ENCODE measurements at regions not wholly inside any gene's neighbourhood (a gene's known extent, or its start where the extent isn't known, plus 50 kb on each side); places are given as distances from the start of the nearest gene placed in this dataset.
"Not testable (repeated sequence)": the region's sequence is repeated elsewhere in the genome, so short reads cannot be mapped to it uniquely, and the experiment has no call there.

- no peak for DNase-seq
Observed at GRCh38 chr2:14756122-14756541, 123.6 kb downstream of the LRATD1 start.

DNA sequence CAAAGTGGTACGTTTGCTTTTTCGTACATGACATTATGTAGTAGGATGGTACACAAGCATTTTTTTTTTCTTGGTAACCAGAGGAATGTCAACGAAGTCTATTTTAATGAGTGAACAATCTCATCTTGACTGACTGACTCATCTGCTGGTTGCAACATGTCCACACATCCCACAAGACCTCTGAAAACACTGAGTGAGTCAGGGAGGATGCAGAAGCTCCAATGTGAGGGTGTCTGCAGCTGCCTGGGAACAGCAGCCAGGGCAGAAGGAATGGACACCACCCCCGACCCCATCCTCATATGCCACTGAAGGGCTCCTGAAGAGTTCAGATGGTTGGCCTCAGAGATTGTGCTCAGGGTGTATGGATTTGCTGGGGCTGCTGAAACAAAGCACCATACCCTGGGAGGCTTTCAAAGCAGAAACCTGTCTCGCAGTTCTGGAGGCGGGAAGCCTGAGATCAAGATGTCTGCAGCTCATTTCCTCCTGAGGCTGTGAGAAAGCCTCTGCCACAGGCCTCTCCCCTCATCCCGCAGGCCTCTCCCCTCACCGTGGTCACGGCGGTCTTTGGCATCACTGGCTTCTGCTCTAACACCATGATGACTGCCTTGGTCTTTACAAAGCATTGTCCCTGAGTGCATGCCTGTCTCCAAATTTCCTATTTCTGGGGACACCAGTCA is 124.6 kb downstream of the LRATD1 start:
- no peak for DNase-seq

DNA sequence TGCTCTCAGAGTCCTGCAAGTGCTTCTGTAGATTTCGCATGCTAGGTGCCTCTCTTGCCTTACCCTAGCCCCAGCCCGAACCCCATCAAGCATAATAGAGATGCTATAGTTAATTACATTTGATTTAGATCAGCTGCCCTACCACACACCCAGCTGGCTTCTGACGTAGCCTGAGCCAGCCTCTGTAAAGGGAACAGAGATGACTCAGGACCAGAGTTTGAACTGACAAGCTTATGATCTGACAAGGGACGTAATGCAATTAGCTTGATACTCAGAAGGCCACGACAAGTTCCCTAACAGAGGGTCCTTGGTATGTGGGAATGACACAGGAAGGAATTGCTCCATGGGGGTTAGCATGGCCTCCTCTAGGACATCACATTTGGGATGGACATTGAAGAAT is 126.6 kb downstream of the LRATD1 start:
- no peak for DNase-seq

- no peak for DNase-seq
Observed at GRCh38 chr2:14760169-14760568, 127.7 kb downstream of the LRATD1 start.

DNA sequence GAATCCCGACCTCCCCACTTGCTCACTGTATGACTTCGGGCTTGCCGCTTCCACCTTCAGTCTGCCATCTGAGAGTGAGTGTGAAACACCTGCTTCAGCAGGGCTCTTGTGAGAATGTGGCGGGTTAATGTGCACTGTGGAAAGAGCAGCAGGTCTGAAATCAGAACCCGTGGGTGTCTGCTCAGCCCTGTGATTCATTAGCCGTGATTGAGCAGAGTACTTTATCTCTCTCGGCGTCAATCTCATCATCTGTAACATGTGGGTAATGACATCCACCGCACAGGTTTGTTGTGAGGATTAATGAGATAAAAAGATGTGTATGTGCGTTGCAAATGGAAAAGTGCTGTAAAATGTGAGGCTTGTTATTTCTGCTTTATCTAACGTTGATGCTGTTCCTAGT is 128.6 kb downstream of the LRATD1 start:
- no peak for DNase-seq

- no peak for DNase-seq
Observed at GRCh38 chr2:14773696-14774095, 141.2 kb downstream of the LRATD1 start.

DNA sequence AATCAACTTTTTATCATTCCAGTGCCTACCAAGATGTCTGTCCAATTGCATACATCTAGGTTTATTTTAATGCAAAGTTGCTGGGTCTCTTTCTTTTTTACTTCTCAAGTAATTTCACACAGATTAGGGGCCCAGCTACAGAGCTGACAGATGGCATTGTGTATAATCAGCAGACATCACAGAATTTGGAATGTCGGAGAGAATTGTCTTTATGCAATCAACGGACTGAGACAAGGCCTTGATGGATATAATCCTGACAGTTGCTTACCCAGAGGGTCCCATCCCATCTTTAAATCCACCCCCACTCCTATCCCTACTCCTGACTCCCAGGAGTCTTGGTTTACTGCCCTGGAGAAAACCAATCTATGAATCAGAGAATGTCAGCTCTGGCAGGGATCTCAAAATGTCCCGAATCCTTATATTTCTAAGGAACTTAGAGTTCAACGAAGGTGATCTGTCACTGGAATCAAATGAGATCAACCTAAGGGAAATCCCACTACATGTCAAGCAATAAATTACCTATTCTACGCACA is 142.0 kb downstream of the LRATD1 start:
- no peak for DNase-seq

- no peak for DNase-seq
Observed at GRCh38 chr2:14776216-14776615, 143.7 kb downstream of the LRATD1 start.

DNA sequence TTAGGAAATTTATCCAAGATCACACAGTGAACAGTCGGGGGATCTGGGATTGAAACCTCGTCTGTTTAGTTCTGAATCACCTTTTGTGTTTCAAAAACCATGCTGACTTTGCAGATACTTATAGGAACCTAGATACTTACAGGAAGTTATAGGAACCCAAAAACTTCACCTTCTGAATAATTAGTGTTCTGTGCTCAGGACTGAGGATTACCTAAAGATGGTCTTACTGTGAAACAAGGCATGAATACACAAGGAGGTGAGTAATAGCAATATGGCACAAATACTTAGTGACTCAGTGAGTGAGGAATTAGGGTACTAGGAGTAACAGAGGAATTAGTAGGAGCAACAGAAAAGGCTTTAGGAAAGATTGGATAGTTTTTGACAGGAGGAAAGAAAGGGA is 145.5 kb downstream of the LRATD1 start:
- no peak for DNase-seq

GRCh38 chr2:14779252-14779651 is 146.7 kb downstream of the LRATD1 start:
- DNase-seq, result no peak

- DNase-seq, result no peak
Observed at GRCh38 chr2:14781142-14781541, 148.6 kb downstream of the LRATD1 start.

- not testable (repeated sequence) for DNase-seq
Observed at GRCh38 chr2:14788814-14789213, 156.3 kb downstream of the LRATD1 start.

- DNase-seq, result no peak
Observed at GRCh38 chr2:14790041-14790640, 157.6 kb downstream of the LRATD1 start.

- no peak for DNase-seq
Observed at GRCh38 chr2:14803994-14804393, 171.5 kb downstream of the LRATD1 start.

- no peak for DNase-seq
Observed at GRCh38 chr2:14804902-14805301, 172.4 kb downstream of the LRATD1 start.

DNA sequence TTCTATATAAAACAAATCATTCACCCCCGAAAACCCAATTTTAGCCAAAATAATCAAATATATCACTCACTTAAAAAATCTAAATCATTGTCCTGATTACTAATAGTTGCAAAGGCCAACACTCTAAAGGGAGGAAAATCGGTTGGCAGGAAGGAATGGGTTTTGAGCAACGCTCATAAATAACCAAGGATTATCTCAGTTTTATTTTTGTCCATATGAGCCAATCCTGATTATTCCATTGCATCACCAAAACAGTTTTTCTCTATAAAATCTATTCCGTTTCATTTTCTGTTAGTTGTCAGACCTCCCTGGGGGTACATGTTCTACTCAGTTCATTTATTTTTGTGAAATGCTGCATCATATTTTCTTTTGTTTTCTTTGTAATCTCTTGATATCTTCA is 174.1 kb downstream of the LRATD1 start:
- no peak for DNase-seq

DNA sequence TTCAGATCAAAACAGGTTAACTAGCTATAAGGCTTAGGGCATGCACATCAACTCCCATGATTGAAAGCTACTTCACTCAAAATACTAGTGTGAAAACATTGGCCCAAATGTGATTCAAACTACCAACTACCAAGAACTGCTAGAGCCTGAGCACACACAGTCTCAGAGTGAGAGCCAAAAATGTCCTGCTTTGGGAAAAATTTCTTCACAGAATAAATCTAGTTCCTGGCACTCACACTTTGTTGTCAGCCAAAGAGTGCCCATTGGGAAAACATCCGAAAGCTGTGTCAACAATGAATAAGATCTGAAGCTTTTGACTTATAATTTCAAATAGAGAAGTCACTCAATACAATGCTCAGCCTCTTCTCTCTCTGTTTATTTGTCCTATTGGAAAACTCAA is 182.7 kb downstream of the LRATD1 start:
- no peak for DNase-seq

- DNase-seq, result no peak
Observed at GRCh38 chr2:14816069-14817060, 183.8 kb downstream of the LRATD1 start.

GRCh38 chr2:14817848-14818247 is 185.3 kb downstream of the LRATD1 start:
- DNase-seq, result no peak

- no peak for DNase-seq
Observed at GRCh38 chr2:14826518-14826917, 194.0 kb downstream of the LRATD1 start.

GRCh38 chr2:14827226-14828023 is 194.9 kb downstream of the LRATD1 start:
- DNase-seq, result no peak

GRCh38 chr2:14828223-14828622 is 195.7 kb downstream of the LRATD1 start:
- DNase-seq, result no peak

DNA sequence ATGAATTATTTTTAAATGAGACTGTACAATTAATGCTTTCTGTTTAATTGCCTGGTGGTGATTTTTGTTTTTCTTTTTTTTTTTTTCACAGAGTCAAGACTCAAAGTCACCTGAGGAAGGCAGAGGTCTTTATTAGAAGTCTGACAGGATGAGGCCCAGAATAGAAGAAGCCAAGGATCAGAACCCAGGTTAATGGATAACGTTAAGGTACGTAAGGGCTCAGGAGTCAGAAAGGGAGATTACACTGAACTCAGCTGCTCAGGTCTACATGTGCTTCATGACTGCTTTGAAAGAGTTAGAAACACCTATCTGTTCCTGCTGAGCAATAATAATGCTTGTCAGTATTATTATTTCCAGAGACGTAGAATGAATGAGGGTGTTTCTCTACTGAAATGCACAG is 196.5 kb downstream of the LRATD1 start:
- DNase-seq, result no peak

All from stimulated activated naive CD4-positive, alpha-beta T cell (primary cell).